T-cell (primary cell): ENCODE measurements at regions not wholly inside any gene's neighbourhood (a gene's known extent, or its start where the extent isn't known, plus 50 kb on each side); places are given as distances from the start of the nearest gene placed in this dataset.
"Not testable (repeated sequence)": the region's sequence is repeated elsewhere in the genome, so short reads cannot be mapped to it uniquely, and the experiment has no call there.

ENCODE experiments used
- ATAC-seq, 4 experiments: fragments of 200-7000 bp in 3 of 4; fragments of 150-1000 bp in 1 of 4; cut with Tn5 transposase; replicated peaks in 1 of 4; 1 replicate in 3 of 4; 2 replicates in 1 of 4; pipeline ENCODE4 v1.10.0; 2021; ENCODE audit warnings: moderate library complexity in 3 of 4, mild to moderate bottlenecking in 2 of 4, moderate number of reproducible peaks in 1 of 4
- CTCF ChIA-PET, 2 donors: fragments of 300-600 bp; sonication (Branson Sonifier 250); formaldehyde crosslinking; loops; one replicate each; lab custom pipeline; 2022; ENCODE audit warnings: antibody characterized with exemption in 2 of 2; lab: Charles Lee
- POLR2A ChIA-PET, 2 donors: fragments of 300-600 bp; sonication (Branson Sonifier 250); formaldehyde crosslinking; loops; one replicate each; lab custom pipeline; 2022; ENCODE audit warnings: antibody characterized with exemption in 2 of 2; lab: Charles Lee
- DNase-seq, 35 experiments: peaks; one replicate each; pipeline versions ENCODE4 v3.0.0 to v3.0.0-alpha.2; 2013 to 2023
- H3K27ac ChIP-seq: one replicate; pipeline ENCODE4 v1.5.1; 2013; ENCODE audit warnings: low read length
- H3K27me3 ChIP-seq, 2 experiments: replicated peaks in 1 of 2; 1 replicate in 1 of 2; 2 replicates in 1 of 2; pipeline versions ENCODE4 v1.6.1 to v1.7.0; 2013; ENCODE audit warnings: low read length in 1 of 2, mixed read lengths in 1 of 2; ENCODE audit not compliant: control insufficient read depth in 2 of 2, insufficient read depth in 2 of 2; ENCODE audit errors: extremely low read depth in 1 of 2
- H3K36me3 ChIP-seq, 2 donors: 1 replicate in 1 of 2; 2 replicates in 1 of 2; pipeline versions ENCODE4 v1.6.1 to v1.7.0; 2013; ENCODE audit warnings: low read length in 1 of 2; ENCODE audit not compliant: control insufficient read depth in 2 of 2, insufficient read depth in 1 of 2; ENCODE audit errors: extremely low read depth in 1 of 2
- H3K4me1 ChIP-seq, 2 experiments: 1 replicate in 1 of 2; 2 replicates in 1 of 2; pipeline versions ENCODE4 v1.6.1 to v1.7.0; 2013; ENCODE audit warnings: low read length in 2 of 2, mixed read lengths in 1 of 2; ENCODE audit not compliant: insufficient read depth in 2 of 2, control insufficient read depth in 1 of 2; ENCODE audit errors: extremely low read depth in 1 of 2
- H3K4me3 ChIP-seq, 2 donors: 1 replicate in 1 of 2; 2 replicates in 1 of 2; pipeline versions ENCODE4 v1.5.1 to v1.7.0; 2013; ENCODE audit warnings: mild to moderate bottlenecking in 2 of 2, low read length in 1 of 2, moderate library complexity in 1 of 2; ENCODE audit not compliant: control insufficient read depth in 1 of 2; ENCODE audit errors: extremely low read depth in 1 of 2
- H3K9me3 ChIP-seq: 2 replicates; pipeline ENCODE4 v1.7.0; 2013
- H3K27ac Mint-ChIP-seq, 2 donors: one replicate each; pipeline ENCODE4 v1.8.0; 2020 to 2021; ENCODE audit warnings: mild to moderate bottlenecking in 2 of 2, mixed read lengths in 2 of 2
- H3K27me3 Mint-ChIP-seq, 2 donors: one replicate each; pipeline ENCODE4 v1.8.0; 2021 to 2022; ENCODE audit warnings: mixed read lengths in 2 of 2
- H3K36me3 Mint-ChIP-seq: one replicate; pipeline ENCODE4 v1.8.0; 2021; ENCODE audit warnings: mixed read lengths
- H3K4me1 Mint-ChIP-seq, 3 donors: one replicate each; pipeline ENCODE4 v1.8.0; 2020 to 2022; ENCODE audit warnings: mixed read lengths in 3 of 3, mild to moderate bottlenecking in 1 of 3
- H3K4me3 Mint-ChIP-seq, 3 donors: one replicate each; pipeline ENCODE4 v1.8.0; 2020 to 2022; ENCODE audit warnings: mild to moderate bottlenecking in 3 of 3, mixed read lengths in 3 of 3, moderate library complexity in 3 of 3
- H3K9me3 Mint-ChIP-seq, 3 donors: one replicate each; pipeline ENCODE4 v1.8.0; 2020 to 2022; ENCODE audit warnings: mixed read lengths in 3 of 3
- WGBS: methylation state at CpG from one replicate; pipeline ENCODE4 v1.1.5; 2013; ENCODE audit warnings: missing lambda C conversion rate; ENCODE audit not compliant: insufficient coverage; 5-methylcytosine and 5-hydroxymethylcytosine counted together

DNA sequence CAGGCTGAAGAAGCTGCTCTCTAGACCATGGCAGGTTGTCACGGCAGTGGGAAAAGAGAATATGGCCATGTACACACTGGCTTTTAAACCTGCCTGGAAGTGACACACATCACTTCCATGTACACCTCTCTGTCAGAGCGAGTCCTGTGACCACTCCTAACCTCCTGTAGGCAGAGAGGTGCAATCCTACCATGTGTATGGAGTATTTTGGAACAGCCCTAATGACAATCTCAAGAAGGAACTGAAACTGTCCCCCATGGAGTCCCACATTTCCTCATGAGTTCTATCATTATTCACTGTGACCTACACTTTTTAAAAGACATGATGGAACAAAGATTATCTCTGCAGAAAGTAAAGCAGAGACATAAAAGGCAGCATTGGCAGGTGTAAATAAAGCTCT, 153.4 kb upstream of the PFN2 start:
- Mint-ChIP-seq H3K36me3 (no peaks in the 10 kb centered on the region), H3K4me1 (no peaks in the 10 kb centered on the region), H3K27ac (no peak overlapping the region), H3K9me3 (peaks cover 0 to 4% (median 0%) of the 10 kb centered on the region in 3 donors), H3K4me3 (no peak overlapping the region), H3K27me3 (peaks cover 11 to 22% of the 10 kb centered on the region in 2 donors)
- Histone ChIP-seq H3K36me3 (no peaks in the 10 kb centered on the region), H3K4me3 (no peak overlapping the region), H3K9me3 (no peaks in the 10 kb centered on the region), H3K27ac (no peak overlapping the region), H3K4me1 (no peaks in the 10 kb centered on the region), H3K27me3 (peaks cover 0 to 4% of the 10 kb centered on the region in 2 experiments)
- no peak for DNase-seq
- no peak for ATAC-seq
- WGBS, result 100% methylated on average over 1 of the region's 2 CpGs
- ChIA-PET CTCF (no interaction called here), POLR2A (no interaction called here)

DNA sequence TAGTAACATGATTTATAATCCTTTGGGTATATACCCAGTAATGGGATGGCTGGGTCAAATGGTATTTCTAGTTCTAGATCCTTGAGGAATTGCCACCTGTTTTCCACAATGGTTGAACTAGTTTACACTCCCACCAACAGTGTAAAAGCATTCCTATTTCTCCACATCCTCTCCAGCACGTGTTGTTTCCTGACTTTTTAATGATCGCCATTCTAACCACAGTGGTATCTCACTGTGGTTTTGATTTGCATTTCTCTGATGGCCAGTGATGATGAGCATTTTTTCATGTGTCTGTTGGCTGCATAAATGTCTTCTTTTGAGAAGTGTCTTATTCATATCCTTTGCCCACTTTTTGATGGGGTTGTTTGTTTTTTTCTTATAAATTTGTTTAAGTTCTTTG, 152.6 kb upstream of the PFN2 start:
- H3K36me3 ChIP-seq, CTCF ChIA-PET, H3K9me3 ChIP-seq, H3K27me3 ChIP-seq, H3K4me3 Mint-ChIP-seq, H3K36me3 Mint-ChIP-seq, H3K27ac Mint-ChIP-seq, H3K9me3 Mint-ChIP-seq, DNase-seq, H3K4me1 Mint-ChIP-seq, H3K4me1 ChIP-seq, H3K4me3 ChIP-seq, ATAC-seq, H3K27ac ChIP-seq: not testable (repeated sequence)
- H3K27me3 Mint-ChIP-seq, result peaks cover 12 to 24% of the 10 kb centered on the region in 2 donors
- no CpG with 5 or more reads among the region's 2 CpGs for WGBS
- POLR2A ChIA-PET, result interaction anchor here in 1 of 2 donors (0.7 kb wide), 1 partner anchor 524 kb away, joined by 3 read pairs; no protein-coding TSS in a partner anchor

DNA sequence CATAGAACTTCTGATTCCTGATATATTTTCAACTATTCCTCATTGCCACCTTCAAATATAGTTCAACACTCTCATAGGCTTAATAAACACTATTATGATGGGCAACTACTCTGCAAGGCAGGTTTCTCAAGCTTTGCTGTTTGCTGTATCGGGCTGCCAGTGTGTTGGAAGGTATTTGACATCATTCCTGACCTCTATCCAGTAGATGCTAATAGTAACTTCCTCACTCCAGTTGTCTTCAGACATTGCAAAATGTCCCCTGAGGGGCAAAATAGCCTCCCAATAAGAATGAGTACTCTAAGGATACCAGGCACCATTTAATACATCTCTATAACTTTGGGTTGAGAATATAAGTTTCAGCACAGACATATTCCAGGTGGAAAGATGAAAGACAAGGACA, 147.5 kb upstream of the PFN2 start:
- Histone ChIP-seq H3K4me1 (no peaks in the 10 kb centered on the region), H3K36me3 (no peaks in the 10 kb centered on the region), H3K27me3 (peaks cover 0 to 4% of the 10 kb centered on the region in 2 experiments), H3K4me3 (no peak overlapping the region), H3K9me3 (no peaks in the 10 kb centered on the region), H3K27ac (no peak overlapping the region)
- Mint-ChIP-seq H3K36me3 (no peaks in the 10 kb centered on the region), H3K9me3 (peaks cover 0 to 4% (median 0%) of the 10 kb centered on the region in 3 donors), H3K27ac (no peak overlapping the region), H3K27me3 (peaks cover 18 to 22% of the 10 kb centered on the region in 2 donors), H3K4me1 (no peaks in the 10 kb centered on the region), H3K4me3 (no peak overlapping the region)
- no CpG with 5 or more reads among the region's 1 CpG for WGBS
- DNase-seq (no peak), ATAC-seq (no peak)
- CTCF ChIA-PET, result no interaction called here
- POLR2A ChIA-PET, result no interaction called here

DNA sequence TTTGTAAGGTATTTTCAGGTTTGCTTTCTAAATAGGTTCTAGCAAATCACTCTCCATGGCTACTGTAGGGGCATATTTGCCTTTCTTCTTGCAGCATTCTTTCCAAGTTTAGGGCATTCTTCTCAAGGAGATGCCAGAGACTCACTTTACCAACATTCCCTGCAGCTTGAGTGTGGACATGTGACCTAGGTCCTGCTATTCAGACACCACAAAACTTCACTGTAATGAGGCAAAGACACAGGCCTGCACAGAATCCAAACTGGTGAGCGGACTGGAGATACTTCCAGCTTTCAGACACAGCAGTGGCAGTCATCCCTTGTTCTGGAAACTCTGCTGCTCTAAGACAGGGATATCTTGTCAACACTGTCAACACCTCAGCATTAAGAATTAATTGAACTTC, 146.4 kb upstream of the PFN2 start:
- DNase-seq (no peak), ATAC-seq (no peak)
- POLR2A ChIA-PET, result no interaction called here
- H3K27ac ChIP-seq, result no peak overlapping the region
- Mint-ChIP-seq H3K36me3 (no peaks in the 10 kb centered on the region), H3K9me3 (peaks cover 0 to 3% (median 0%) of the 10 kb centered on the region in 3 donors), H3K4me1 (no peaks in the 10 kb centered on the region), H3K4me3 (no peak overlapping the region), H3K27me3 (peaks cover 18 to 22% of the 10 kb centered on the region in 2 donors), H3K27ac (no peak overlapping the region)
- CTCF ChIA-PET, result no interaction called here
- WGBS, result 91% methylated on average over 1 of the region's 1 CpG
- no peaks in the 10 kb centered on the region for H3K36me3 ChIP-seq
- H3K4me3 ChIP-seq, result no peak overlapping the region
- peaks cover 0 to 4% of the 10 kb centered on the region in 2 experiments for H3K27me3 ChIP-seq
- no peaks in the 10 kb centered on the region for H3K4me1 ChIP-seq
- H3K9me3 ChIP-seq, result no peaks in the 10 kb centered on the region

DNA sequence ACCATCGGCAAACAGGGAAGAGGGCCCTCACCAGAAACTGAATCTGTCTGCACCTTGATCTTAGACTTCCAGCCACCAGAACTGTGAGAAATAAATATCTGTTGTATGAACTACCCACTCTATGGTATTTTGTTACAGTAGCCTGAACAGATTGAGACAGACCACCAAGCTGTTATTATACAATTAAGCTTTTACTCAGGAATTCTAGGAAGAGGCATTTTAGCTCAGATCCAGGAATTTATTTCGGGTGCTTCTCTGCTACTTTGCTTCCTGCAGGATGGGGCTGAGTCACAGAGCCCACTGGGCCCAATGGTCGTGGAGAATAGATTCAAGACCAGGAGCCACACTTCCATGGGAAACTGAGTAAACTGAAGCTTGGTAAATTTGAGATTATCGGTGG, 145.5 kb upstream of the PFN2 start:
- WGBS, result 78% methylated on average over 2 of the region's 4 CpGs
- ATAC-seq, result no peak
- no peak for DNase-seq
- Mint-ChIP-seq H3K4me1 (no peaks in the 10 kb centered on the region), H3K36me3 (no peaks in the 10 kb centered on the region), H3K27me3 (peaks cover 18 to 22% of the 10 kb centered on the region in 2 donors), H3K9me3 (no peaks in the 10 kb centered on the region), H3K4me3 (no peak overlapping the region), H3K27ac (no peak overlapping the region)
- Histone ChIP-seq H3K4me3 (no peak overlapping the region), H3K4me1 (no peaks in the 10 kb centered on the region), H3K27ac (no peak overlapping the region), H3K9me3 (no peaks in the 10 kb centered on the region), H3K27me3 (peaks cover 0 to 7% of the 10 kb centered on the region in 2 experiments), H3K36me3 (no peaks in the 10 kb centered on the region)
- ChIA-PET CTCF (no interaction called here), POLR2A (interaction anchor here in 1 of 2 donors (0.5 kb wide), 1 partner anchor 975 kb away, joined by 3 read pairs; no protein-coding TSS in a partner anchor)

DNA sequence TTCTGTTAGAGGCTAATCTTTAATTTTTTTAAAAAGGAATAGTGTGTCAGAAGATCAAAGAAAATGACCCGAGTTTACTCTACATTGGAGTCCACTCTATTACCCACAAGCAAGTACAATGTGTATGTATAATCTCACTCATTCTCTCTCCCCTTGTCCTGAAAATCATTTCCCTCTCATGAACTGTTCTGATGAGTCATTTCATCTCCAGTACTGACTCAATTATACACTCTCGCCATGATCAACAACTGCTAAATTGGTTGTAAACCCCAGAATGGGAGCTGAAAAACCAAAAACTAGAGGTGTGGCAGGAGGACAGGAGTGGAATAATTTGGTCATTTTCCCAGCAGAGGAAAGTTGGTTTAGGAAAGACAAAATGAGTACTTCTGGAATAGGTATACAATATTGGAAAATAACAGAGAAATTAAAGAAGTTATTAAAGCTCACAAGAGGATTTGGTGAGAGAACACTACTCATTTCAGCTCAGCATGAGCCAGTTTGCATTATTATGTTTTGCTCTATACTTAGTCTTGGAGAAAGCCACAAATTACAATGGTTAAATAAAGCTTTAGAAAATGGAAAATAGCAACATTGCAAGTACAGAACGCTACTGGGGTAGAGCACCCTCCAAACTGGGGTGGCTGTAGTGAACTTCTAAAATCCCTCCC, 144.3 kb upstream of the PFN2 start:
- POLR2A ChIA-PET, result no interaction called here
- no peak overlapping the region for H3K27ac Mint-ChIP-seq
- ATAC-seq, result no peak

More for the DNA sequence above, 144.3 kb upstream of the PFN2 start:
- no peak overlapping the region for H3K4me3 Mint-ChIP-seq
- H3K9me3 Mint-ChIP-seq, result no peaks in the 10 kb centered on the region
- no peak overlapping the region for H3K4me3 ChIP-seq
- CTCF ChIA-PET, result interaction anchor here in 1 of 2 donors (0.6 kb wide), 1 partner anchor 17 kb away, joined by 4 read pairs; no protein-coding TSS in a partner anchor
- WGBS, result no CpG with 5 or more reads among the region's 3 CpGs
- H3K27ac ChIP-seq, result no peak overlapping the region
- H3K27me3 Mint-ChIP-seq, result peaks cover 16 to 22% of the 10 kb centered on the region in 2 donors
- no peaks in the 10 kb centered on the region for H3K9me3 ChIP-seq
- no peaks in the 10 kb centered on the region for H3K4me1 Mint-ChIP-seq
- H3K4me1 ChIP-seq, result no peaks in the 10 kb centered on the region
- peaks cover 0 to 3% of the 10 kb centered on the region in 2 experiments for H3K27me3 ChIP-seq
- no peaks in the 10 kb centered on the region for H3K36me3 Mint-ChIP-seq
- DNase-seq, result no peak
- no peaks in the 10 kb centered on the region for H3K36me3 ChIP-seq
